IPS DF 4.7 (cell line): ENCODE measurements at regions not wholly inside any gene's neighbourhood (a gene's known extent, or its start where the extent isn't known, plus 50 kb on each side); places are given as distances from the start of the nearest gene placed in this dataset.
"Not testable (repeated sequence)": the region's sequence is repeated elsewhere in the genome, so short reads cannot be mapped to it uniquely, and the experiment has no call there.

Experiments
- DNase-seq: peaks from one replicate; pipeline ENCODE4 v3.0.0-alpha.2; 2013; ENCODE audit warnings: low spot score; ENCODE audit errors: extremely low read depth

DNA sequence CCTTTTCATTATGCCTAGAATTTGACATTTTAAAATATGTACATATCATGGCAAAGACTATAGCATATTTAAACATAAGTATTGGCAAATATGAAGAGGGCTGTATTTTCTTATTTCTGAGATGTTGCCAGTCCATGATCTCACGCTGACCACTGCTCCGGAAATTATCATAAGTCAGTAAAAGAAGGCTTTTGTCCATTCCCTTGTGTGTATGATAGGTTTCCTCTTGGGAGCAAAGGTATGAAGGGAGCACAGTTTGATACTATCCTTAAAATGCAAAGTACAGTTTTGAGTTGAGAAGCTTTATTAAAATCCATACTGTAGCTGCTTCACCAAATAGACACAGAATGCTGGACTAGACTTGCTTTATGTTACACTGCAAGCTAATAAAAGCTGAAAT lies 52.6 kb upstream of the AGA start:
- no peak for DNase-seq

DNA sequence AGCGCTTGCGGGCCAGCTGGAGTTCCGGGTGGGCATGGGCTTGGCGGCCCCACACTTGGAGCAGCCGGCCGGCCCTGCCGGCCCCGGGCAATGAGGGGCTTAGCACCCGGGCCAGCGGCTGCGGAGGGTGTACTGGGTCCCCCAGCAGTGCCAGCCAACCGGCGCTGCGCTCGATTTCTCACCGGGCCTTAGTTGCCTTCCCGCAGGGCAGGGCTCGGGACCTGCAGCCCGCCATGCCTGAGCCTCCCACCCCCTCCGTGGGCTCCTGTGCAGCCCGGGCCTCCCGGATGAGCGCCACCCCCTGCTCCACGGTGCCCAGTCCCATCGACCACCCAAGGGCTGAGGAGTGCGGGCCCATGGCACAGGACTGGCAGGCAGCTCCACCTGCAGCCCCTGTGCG lies 53.4 kb upstream of the AGA start:
- DNase-seq = not testable (repeated sequence)

DNA sequence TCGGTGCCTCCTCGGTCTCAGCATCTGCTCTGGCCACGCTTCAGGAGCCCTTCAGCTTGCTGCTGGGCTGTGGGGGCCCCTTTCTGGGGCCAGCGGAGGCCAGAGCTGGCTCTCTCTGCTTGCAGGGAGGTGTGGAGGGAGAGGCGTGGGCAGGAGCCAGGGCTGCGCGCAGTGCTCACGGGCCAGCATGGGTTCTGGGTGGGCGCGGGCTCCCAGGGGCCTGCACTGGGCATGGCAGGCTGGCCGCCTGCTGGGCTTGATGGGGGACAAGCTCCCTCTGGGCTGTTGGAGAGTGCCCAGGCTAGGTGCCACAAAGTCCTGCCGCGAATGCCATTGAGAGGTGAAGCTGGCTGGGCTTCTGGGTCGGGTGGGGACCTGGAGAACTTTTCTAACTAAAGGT lies 57.3 kb upstream of the AGA start:
- DNase-seq = no peak

DNA sequence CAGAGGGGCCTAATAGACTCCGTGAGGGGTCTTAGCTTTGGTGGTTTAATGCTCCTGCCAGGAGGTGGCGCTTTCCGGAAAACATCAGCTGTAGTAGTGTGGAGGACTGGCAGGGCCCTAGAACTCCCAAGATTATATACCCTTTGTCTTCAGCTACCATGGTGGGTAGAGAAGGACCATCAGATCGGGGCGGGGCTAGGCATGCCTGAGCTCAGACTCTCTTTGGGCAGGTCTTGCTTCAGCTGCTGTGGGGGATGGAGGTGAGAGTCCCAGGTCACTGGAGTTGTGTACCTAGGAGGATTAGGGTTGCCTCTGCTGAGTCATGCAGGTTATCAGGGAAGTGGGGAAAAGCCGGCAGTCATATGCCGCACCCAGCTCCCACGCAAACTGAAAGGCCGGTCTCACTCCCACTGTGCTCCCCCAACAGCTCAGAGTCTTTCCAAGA lies 63.0 kb upstream of the AGA start:
- no peak for DNase-seq

DNA sequence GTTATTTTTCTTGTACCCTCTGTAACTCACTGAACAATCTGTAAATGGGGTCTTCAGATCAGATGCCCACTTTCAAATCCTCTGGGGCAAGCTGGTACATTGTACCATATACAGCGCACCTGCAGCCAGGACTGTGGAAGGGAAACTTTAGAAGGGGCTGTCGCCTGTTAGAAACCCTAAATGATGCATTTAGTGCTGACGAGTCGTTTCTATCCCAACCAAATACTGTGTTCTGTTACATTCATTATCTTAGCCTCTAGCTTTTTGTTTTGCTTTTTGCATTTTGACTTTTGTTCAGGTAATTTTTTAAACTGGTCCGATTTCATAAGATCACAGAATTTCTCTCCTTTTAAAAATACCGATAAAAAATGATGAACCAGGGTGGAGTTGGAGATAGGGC lies 66.4 kb upstream of the AGA start:
- DNase-seq = no peak

DNA sequence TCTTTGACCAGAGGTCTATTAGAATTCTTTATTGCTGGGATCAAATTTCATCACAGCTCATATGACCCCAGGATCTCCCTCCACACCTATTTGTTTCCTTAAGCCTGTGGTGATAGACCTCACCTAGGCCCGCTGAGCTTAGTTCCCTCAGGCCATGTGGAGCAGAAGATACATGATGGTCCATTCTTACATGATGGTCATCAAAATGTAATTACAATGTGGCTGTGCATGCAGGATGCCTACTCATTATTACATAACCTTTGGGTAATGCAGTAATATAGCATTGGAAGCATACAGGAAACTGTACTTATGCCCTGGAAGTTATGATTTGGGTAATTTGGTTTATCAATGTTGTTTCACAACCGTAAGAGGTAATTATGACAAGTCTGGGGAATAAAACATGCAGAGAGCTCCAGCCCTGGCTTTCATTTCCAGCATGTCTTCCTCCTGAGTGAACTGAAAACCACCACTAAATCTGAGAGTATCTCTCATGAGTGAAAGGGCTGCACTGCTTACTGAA lies 67.0 kb upstream of the AGA start:
- DNase-seq = no peak

DNA sequence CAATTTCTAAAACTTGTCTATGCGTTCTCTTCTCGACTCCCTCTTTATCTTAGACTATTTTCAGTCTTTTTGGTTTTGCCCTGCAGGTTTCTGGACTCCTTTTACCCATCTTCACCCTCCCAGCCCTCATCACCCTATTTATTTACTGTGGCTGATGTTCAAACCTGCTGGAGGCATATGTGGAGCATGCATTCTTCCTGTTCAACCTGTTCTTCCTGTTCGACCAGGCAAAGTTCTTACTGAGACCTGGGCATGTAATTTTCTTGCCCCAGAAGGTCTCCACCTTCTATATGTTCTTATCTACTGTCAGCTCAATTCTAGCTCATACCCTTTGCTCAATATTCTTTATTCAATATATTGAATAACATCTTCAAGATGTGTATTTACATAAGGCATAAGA lies 69.4 kb upstream of the AGA start:
- DNase-seq = no peak

DNA sequence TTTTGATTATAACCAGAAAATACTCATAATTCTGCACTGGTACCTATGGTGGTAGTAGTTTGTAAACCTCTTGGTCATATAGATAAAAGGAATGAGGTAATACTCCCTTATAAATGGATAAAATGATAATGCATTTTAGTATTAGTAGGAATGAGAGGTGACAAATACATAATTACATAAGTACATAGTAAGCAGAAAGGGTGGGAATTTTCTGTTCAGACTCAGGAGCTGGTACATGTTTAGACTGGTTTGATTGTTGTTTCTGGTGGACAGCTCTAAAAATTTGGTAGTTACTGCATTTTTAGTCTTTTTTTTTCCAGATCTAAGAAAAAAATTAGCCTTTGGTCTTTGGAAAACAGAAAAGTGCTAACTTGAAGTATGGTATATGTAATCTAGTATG lies 70.4 kb upstream of the AGA start:
- no peak for DNase-seq

DNA sequence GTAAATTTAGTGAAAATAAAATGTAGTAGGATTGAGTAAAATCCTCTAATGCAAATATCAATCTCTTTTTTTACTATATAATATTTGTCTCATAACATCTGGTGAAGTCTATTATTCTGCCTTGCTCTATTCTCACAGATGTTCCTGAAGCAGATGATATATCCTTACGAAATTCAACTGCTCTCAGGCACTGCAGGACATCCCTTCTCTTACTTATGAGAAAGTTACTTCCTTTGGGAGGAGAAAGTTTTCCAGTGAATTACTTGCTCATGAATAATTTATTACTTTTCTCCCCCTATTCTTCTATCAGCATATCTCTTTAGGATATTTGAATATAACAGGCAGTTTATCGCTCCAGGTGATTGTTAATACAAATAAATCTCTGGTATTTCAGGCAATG lies 75.6 kb upstream of the AGA start:
- no peak for DNase-seq

DNA sequence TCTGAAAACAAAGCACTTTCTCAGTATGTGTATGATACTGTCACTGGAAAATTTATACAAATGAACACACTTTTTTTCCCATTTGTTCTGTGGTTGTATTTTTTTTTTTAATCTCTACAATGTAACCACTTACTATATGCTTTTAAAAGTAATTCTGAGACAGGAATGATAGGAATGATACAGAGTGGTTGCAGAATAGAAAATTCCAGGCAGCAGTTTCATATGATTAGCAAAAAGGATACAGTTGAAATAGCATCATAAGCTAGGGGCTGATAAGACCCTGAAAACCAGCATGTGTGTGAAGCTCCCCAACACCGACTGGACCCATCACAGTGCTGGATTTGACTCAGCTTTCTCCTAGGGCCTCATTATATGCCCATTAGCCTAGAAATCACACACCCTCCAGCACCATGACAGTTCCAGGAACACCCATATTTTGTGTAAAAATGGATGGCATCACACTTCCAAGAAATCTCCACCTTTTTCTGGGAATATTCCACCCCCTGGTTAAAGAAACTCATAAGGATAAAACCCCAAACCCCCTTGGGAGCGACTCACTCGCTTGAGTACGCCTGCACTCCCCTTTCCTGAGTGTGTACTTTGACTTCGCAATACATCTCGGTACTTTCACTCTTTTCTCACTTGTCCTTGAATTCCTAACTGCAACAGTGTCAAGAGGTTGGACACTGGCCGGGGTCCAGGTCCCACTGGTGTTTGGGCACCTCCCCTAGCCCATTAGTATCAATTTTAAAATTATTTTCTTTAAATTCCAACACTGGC lies 77.4 kb upstream of the AGA start:
- no peak for DNase-seq

DNA sequence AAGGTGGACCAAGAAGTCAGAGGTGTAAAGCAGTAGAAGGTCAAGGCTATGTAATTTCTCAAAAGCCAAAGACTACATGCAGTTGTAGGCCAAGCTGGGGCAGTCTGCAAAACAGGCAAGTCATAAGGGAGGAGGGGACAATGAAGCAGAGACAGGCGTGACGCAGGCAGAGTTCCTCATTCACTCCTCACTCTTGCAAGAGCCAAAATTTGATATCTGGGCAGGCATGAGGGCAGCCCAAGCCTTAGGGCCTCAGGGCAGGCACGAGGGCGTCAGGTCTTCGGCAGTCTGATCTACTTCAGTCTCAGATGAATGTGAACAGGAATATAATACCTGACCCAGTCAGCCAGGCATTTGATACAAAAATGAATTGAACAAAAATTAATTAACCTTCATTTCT lies 86.4 kb upstream of the AGA start:
- DNase-seq = no peak

DNA sequence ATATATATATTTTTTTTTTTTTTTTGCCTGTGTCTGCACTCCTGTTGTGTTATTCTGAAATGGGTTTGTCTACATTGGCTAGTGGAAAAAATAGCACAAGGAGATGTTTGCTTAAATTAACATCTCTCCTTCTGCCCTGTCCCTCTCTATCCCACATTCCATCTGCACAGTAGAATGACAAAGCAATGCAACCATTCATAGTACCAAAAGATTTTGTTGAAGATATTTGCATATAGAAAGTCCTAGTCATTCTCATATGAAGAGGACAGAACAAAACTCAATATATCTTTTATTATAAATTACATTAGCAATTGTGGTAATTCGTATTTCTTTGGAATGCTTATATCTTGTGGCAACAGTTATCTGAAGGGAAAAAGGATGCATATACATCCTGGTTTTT lies 88.3 kb upstream of the AGA start:
- no peak for DNase-seq

DNA sequence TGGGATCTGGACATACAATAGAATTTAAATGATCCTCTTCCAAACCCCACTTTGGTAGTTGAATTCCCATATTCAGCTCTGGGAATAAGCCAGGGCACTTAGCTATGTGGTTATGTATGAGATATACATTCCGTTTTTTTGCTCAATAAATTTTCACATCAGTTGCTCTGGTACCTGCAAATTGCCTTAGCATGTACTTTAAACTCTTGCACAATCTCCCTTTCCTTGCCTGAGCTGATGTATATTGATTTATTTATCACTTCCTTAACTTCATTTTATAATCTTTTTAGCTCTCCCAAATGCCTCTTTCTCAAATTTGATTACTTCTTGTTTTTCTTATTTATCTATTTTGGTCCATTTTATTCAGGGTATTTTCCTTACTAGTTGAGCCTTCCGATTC lies 90.1 kb upstream of the AGA start:
- no peak for DNase-seq

DNA sequence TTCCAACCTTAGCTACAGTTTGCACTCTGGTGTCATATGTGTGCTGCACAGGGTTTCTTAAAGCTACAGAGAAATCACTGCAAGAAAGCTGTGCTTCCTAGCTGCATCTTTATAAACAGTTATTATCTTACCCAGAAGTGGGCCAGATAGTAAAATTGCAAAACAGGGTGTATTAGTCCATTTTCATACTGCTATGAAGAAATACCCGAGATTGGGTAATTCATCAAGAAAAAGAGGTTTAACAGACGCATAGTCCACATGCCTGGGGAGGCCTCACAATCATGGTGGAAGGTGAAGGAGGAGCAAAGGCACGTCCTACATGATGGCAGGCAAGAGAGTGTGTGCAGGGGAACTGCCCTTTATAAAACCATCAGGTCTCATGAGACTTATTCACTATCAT lies 92.6 kb upstream of the AGA start:
- DNase-seq = not testable (repeated sequence)

DNA sequence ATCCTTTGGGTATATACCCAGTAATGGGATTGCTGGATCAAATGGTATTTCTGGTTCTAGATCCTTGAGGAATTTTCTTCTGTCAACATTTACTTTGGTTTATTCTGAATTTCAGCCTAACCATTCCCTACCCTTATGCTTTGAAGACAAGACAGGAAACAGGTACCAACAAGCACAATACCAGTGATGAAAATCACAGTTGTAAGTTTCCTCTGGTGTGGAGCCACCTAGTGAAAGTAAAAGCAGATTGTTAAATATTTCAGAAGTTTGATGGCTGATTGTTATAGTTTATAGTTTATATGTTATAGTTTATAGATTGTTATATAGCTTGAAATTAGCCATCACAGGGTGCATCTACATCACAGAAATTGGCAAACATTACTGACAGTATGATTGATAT lies 104.5 kb upstream of the AGA start:
- no peak for DNase-seq

DNA sequence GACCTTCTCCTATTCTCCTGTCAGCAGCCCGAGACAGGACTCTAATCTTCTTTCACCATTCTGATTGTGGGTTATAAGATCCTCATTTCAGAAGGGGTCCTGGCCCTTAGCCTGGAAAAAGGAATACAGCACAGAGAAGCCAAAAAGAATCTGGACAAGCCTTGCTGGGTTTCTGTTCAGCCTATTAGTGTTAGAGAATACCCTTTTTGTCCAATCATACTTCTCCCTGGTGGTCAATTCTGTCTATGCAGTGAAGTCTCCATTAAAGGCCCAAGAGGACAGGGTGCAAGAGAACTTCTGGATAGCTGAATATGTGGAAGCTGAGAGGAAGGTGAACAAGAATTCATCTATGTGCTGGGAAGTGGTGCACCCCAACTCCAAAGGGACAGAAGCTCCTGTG lies 105.7 kb upstream of the AGA start:
- no peak for DNase-seq

DNA sequence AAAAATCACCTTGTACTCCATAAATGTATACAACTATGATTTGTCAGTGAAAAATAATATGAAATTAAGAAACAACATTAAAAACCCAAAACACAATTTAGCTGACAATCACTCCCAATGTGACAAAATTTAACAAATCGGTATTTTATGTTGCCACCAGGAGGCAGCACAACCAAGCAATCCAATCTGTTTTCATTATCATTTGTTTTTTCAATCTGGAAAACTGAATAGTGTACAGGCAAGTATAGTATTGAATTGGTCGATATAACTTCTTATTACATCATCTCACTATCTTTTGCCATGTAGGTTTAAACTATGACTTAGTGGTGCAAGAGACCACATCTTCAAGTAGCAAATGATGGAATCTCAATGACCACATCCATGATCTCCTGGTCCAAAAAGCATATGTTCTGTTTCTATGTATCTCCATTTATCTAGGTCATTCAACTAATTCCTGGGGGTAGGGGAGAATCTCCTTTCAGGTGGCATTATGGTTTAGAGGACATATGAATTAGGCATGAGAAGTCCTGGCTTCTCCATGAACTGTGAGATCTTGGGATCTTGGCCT lies 112.9 kb upstream of the AGA start:
- no peak for DNase-seq

DNA sequence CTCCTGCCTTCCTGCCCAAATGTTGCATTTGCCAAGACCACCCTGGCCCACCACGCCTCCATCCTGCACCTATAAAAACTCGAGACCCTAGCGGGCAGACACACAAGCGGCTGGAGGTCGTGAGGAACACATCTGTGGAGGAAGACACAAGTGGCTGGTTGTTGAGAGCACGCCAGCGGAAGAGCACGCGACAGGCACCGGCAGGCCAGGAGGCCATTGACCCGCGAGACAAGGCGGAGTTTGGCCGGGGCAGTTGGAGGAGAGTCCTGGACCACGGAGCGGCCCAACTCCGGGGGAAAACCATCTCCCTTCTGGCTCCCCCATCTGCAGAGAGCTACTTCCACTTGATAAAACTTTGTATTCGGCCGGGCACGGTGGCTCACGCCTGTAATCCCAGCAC lies 115.2 kb upstream of the AGA start:
- no peak for DNase-seq

DNA sequence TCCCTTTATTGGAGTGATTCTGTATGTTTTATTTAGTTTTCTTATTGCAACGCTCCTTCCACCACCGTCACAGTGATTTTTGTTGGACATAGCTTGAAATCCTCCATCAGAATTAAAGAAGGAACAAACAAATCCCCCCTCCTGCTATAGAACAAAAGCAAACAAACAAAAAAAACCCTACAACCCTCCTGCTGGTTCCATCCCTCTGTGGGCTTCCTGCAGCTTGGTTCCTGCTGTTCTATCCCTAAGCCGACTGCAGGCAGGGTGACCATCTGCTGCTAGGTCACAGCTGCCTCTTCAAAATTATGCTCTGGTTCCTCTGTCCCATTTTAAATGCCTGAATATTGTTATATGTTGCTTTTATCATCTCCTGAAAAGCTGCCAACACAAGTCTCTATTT lies 116.8 kb upstream of the AGA start:
- no peak for DNase-seq

DNA sequence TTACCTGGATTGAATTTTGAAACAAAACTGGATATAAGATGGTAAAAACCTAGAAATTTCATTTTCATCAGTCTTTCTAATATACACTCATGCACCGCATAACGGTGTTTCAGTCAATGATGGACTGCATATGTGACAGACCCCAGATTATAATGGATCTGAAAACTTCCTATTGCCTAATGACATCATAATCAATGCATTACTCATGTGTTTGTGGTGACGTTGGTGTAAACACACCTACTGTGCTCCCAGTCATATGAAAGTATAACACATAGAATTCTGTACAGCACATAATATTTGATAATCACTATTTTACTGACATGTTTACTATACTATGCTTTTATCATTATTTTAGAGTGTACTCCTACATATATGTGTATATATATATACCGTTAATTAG lies 119.9 kb upstream of the AGA start:
- DNase-seq = no peak

DNA sequence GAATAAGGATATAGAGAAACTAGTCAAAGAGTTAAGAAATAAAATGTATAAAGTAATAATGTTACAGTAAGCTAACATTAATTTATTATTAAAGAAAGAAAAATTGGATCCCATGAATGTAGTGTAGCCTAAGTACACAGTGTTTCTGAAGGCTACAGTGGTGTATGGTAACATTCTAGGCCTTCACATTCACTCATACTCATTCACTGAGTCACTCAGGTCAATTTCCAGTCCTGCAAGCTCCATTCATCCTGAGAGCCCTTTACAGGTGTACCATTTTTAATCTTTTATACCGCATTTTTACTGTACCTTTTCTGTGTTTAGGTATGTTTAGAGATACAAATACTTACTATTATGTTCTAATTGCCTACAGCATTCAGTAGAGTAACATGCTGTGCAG lies 120.6 kb upstream of the AGA start:
- no peak for DNase-seq

DNA sequence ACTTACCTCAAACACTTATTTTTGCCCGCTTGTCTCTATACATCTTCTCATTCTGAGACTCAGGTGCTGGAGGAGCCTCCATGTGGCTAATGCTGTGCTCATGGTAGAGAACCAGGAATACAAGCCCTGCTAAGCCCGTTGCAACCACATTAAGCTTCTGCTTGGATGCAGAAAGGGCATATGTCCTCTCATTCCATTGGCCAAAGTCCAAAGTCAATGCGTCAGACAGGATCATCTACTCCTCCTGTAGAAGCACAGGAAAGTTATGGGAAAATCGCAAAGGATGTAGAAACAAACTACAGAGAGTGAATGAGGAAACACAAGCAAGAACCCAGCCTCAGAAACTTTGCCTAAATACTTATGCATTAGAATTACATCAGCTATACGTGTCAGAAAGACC lies 124.5 kb upstream of the AGA start:
- DNase-seq = no peak

DNA sequence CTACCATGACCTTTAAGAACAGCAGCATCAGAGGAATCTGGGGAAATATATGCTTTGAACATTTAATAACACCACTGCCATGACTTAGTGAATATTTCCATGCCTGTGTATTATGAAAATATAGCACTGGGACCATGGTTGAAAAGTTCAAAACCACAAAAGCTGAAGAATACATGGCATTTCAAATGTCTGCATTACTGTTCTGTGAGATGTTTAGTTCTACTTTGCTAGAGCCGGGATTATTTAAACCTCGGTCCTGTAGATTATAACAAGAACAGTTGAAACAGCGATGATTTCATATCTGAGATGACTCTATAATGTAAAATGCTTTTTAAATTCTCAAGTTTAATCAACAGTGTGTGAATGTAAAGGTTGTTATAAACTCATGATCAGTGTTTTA lies 126.7 kb upstream of the AGA start:
- no peak for DNase-seq
